Keratinocyte (primary cell): ENCODE measurements at regions not wholly inside any gene's neighbourhood (a gene's known extent, or its start where the extent isn't known, plus 50 kb on each side); places are given as distances from the start of the nearest gene placed in this dataset.

Experiments used
- CTCF ChIP-seq, 3 experiments: IDR thresholded peaks in 1 of 3; conservative IDR thresholded peaks in 1 of 3; optimal IDR thresholded peaks in 1 of 3; 2 replicates in 2 of 3; 3 replicates in 1 of 3; pipeline versions ENCODE3 to v1.5.1; 2011; ENCODE audit warnings: low read length in 3 of 3, mild to moderate bottlenecking in 3 of 3, moderate library complexity in 2 of 3, control low read depth in 1 of 3, inconsistent platforms in 1 of 3; ENCODE audit not compliant: insufficient read depth in 2 of 3; ENCODE audit errors: extremely low read depth in 1 of 3
- EZH2 ChIP-seq: IDR thresholded peaks from one replicate; pipeline ENCODE4 v1.6.1; 2012; ENCODE audit warnings: inconsistent platforms, mild to moderate bottlenecking, low read length, moderate library complexity

- no peak for TF ChIP-seq CTCF (optimal IDR thresholded peaks at IDR 0.05 in 1 of 3, IDR thresholded peaks at IDR 0.05 in 1 of 3, conservative IDR thresholded peaks at IDR 0.05 in 1 of 3; ENCODE audit: extremely low read depth in 1 of 3, insufficient read depth in 2 of 3, low read length in 3 of 3)
- TF ChIP-seq EZH2, result no peak
These were observed 56.0 kb upstream of the SORCS2 start for GRCh38 chr4:7136351-7136750.
